ENCODE measurements at regions not wholly inside any gene's neighbourhood (a gene's known extent, or its start where the extent isn't known, plus 50 kb on each side); places are given as distances from the start of the nearest gene placed in this dataset.

DNA sequence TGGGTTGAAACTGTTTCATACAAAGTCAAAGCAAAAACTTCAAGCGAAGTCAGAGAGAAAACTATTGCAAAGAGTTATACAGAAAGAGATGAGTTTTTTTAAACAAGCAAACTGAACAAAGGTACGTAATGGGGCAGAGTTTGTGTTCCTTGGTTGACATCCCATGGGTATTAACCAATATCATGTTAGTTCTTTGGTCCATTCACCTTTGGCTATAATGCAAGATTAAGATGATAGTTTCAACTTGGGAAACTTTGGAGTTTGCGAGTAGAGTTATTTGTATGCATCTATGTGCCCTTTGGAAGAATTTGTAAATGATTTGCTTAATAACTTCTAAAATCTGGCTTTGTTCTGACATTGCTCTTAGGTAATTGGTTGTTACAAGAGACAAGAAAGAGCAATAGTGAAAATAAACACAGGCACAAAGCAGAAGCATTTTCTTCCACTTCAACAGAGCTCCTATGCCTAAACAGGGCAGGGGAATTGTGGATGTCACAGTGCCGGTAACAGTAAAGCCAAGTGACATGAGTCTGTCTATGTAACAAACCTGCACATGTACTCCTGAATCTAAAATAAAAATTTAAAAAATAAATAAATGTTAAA is 936.1 kb downstream of the SUCLG1 start:
- TF ChIP-seq, protein P1, sequence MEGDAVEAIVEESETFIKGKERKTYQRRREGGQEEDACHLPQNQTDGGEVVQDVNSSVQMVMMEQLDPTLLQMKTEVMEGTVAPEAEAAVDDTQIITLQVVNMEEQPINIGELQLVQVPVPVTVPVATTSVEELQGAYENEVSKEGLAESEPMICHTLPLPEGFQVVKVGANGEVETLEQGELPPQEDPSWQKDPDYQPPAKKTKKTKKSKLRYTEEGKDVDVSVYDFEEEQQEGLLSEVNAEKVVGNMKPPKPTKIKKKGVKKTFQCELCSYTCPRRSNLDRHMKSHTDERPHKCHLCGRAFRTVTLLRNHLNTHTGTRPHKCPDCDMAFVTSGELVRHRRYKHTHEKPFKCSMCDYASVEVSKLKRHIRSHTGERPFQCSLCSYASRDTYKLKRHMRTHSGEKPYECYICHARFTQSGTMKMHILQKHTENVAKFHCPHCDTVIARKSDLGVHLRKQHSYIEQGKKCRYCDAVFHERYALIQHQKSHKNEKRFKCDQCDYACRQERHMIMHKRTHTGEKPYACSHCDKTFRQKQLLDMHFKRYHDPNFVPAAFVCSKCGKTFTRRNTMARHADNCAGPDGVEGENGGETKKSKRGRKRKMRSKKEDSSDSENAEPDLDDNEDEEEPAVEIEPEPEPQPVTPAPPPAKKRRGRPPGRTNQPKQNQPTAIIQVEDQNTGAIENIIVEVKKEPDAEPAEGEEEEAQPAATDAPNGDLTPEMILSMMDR (IDR thresholded peaks at IDR 0.05; ENCODE audit: low read length) = no peak
- no peak for TF ChIP-seq EZH2phosphoT487 (IDR thresholded peaks at IDR 0.05; ENCODE audit: low read length)
